BJ (cell line): ENCODE measurements at regions not wholly inside any gene's neighbourhood (a gene's known extent, or its start where the extent isn't known, plus 50 kb on each side); places are given as distances from the start of the nearest gene placed in this dataset.

Source experiments
- CTCF ChIA-PET: fragments of 350-600 bp; formaldehyde crosslinking; extraction: SDS; loops from one replicate; lab custom pipeline; 2021; ENCODE audit warnings: antibody characterized with exemption, inconsistent platforms; lab: Yijun Ruan, JAX
- POLR2A ChIA-PET: fragments of 300-600 bp; sonication (Branson Sonifier 250); formaldehyde crosslinking; extraction: SDS; loops from one replicate; lab custom pipeline; 2021; ENCODE audit warnings: antibody characterized with exemption; lab: Charles Lee
- DNase-seq: peaks from one replicate; pipeline ENCODE4 v3.0.0-alpha.2; 2011; ENCODE audit warnings: low read depth
- H3K27me3 ChIP-seq: 2 replicates; pipeline ENCODE4 v1.6.0; 2011; ENCODE audit warnings: low read length; ENCODE audit not compliant: control insufficient read depth, insufficient read depth
- H3K36me3 ChIP-seq: 2 replicates; pipeline ENCODE4 v1.5.1; 2011; ENCODE audit warnings: low read length; ENCODE audit not compliant: control insufficient read depth, insufficient read depth
- H3K4me3 ChIP-seq: 2 replicates; pipeline ENCODE4 v1.5.1; 2011; ENCODE audit warnings: low read depth, mild to moderate bottlenecking, control low read depth, low read length
- CTCF ChIP-seq: IDR thresholded peaks from 2 replicates; pipeline ENCODE4 v1.5.1; 2011; ENCODE audit warnings: low read depth, mild to moderate bottlenecking, control low read depth, inconsistent platforms, low read length, moderate library complexity; ENCODE audit not compliant: insufficient read depth

- no peak overlapping the region for H3K4me3 ChIP-seq
- POLR2A ChIA-PET: no interaction called here
- no peaks in the 10 kb centered on the region for H3K27me3 ChIP-seq
- no peaks in the 10 kb centered on the region for H3K36me3 ChIP-seq
- DNase-seq: peak; percentile 15
- CTCF ChIA-PET: interaction anchor here (0.6 to 2.1 kb wide), 16 partner anchors 9 to 1258 kb away, joined by 3 to 24 read pairs (median 4); no protein-coding TSS in a partner anchor
- peak; percentile 79 for TF ChIP-seq CTCF
Observed at GRCh38 chr11:110376711-110377324, 52.9 kb upstream of the FDX1 start.

DNA sequence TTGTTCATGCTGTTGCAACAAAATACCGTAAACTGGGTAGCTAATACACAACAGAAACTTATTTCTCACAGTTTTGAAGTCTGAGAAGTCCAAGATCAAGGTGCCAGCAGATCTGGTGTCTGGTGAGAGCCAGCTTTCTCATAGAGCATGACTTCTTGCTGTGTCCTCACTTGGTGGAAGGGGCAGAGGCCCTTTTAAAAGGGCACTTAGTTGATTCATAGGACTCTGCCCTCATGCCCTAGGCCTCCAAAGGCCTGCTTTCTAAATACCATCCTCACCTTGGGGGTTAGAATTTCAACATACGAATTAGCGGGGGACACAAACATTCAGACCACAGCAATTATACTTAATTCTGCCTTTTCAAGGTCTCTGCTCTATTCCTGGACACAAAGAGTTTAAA, 52.3 kb upstream of the FDX1 start:
- ChIA-PET CTCF (interaction anchor here (0.6 to 2.1 kb wide), 16 partner anchors 10 to 1258 kb away, joined by 3 to 24 read pairs (median 4); no protein-coding TSS in a partner anchor), POLR2A (no interaction called here)
- DNase-seq: no peak
- no peaks in the 10 kb centered on the region for H3K27me3 ChIP-seq
- H3K36me3 ChIP-seq: no peaks in the 10 kb centered on the region
- H3K4me3 ChIP-seq: no peak overlapping the region
- no peak for TF ChIP-seq CTCF

DNA sequence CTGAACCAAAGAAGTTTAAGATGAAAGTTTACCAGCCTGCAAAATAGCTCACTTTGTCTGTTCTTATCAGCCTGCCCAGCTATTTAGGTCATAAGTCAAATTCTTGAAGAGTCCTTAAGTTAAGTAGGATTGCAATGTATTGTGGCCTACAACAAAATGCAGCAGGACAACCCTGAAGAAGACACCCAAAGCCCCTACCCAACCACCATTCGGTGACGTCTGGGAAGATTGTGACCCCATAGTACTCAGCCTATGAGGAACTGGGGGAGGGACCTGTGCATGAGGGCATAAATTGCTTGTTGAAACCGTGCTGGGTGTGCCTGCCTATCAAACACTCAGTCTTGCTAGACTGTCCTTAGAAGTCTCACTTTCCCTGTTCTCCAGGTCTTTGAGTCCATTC, 50.5 kb upstream of the FDX1 start:
- no peak overlapping the region for H3K4me3 ChIP-seq
- POLR2A ChIA-PET: no interaction called here
- no peaks in the 10 kb centered on the region for H3K27me3 ChIP-seq
- no peak for DNase-seq
- CTCF ChIA-PET: no interaction called here
- TF ChIP-seq CTCF: no peak
- H3K36me3 ChIP-seq: no peaks in the 10 kb centered on the region

- DNase-seq: no peak
- no peak for TF ChIP-seq CTCF
- no peaks in the 10 kb centered on the region for H3K36me3 ChIP-seq
- ChIA-PET POLR2A (no interaction called here), CTCF (interaction anchor here (1.7 kb wide), 1 partner anchor 179 kb away, joined by 9 read pairs; no protein-coding TSS in a partner anchor)
- H3K27me3 ChIP-seq: no peaks in the 10 kb centered on the region
- no peak overlapping the region for H3K4me3 ChIP-seq
Observed at GRCh38 chr11:110379936-110380335, 49.8 kb upstream of the FDX1 start.
